Activated CD4-positive, alpha-beta T cell treated with anti-CD3 and anti-CD28 coated beads, Interleukin-10, Interleukin-2, amounts not matched to agents 100 ng/mL and 50 ng/mL, durations not matched to agents 16 hours and 8 hours (primary cell): ENCODE measurements at regions not wholly inside any gene's neighbourhood (a gene's known extent, or its start where the extent isn't known, plus 50 kb on each side); places are given as distances from the start of the nearest gene placed in this dataset.

Experiments
- DNase-seq: peaks from one replicate; pipeline ENCODE4 v3.0.0-alpha.2; 2020

- no peak for DNase-seq
These were observed 299.3 kb downstream of the DIRAS2 start for GRCh38 chr9:90343366-90343765.

DNA sequence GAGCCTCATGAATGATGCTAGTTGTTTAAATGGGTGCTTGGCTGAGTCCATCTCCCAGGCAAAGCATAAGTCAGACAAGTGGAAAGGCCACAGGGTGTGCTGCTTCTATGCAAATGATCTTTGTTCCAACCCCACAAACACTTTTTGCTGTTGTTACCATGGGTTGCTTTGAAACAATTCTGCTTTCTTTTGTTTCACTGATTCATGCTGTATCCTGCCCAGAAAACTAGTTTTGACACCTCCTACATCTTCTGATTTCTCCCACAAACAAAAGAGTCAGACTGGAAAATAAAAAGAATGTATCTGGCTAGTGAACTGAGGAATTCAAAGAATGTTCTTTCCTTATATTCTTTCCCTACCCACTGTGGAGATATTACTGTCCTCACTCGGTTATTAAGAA, 298.6 kb downstream of the DIRAS2 start:
- DNase-seq: no peak

GRCh38 chr9:90365666-90366065, 277.0 kb downstream of the DIRAS2 start:
- DNase-seq: no peak

GRCh38 chr9:90368241-90368640, 274.4 kb downstream of the DIRAS2 start:
- no peak for DNase-seq

- no peak for DNase-seq
These were observed 273.7 kb downstream of the DIRAS2 start for GRCh38 chr9:90368928-90369327.

DNA sequence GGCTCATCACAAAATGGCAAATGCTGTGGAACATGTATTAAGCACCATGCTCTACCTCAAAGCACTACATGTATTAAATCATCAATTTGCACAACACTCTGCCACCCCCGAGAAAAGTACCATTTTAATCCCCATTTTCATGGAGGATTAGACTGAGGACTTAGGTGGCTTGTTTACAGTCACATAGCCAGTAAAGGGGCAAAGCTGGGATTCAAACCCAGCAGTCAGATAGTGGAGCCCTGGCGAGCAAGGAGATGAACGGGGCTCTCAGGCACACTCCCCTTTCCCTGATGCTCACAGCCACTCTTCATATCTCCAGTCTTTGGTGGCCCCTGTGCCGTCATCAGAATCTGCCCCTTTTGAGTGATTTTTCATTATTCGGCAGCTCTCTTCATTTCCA, 262.9 kb downstream of the DIRAS2 start:
- no peak for DNase-seq

DNA sequence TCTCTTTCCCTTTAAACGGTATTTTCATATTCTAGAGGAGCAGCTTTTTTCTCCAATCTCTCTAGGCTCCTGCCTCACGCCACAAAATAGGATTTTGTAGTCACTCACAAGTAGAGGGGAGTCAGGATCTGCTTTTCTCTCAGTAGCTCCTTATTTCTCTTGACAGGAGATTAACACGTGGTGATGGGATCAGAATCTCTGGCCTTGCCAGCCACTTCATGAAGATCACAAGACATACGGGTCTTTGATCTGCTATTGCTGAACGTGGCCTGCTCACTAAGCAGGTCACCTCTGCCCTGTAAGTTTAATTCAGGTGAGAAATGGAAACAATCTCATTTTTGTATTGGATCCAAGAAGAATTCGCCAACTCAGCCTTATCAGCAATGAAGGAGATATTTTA, 257.5 kb downstream of the DIRAS2 start:
- DNase-seq: no peak

DNA sequence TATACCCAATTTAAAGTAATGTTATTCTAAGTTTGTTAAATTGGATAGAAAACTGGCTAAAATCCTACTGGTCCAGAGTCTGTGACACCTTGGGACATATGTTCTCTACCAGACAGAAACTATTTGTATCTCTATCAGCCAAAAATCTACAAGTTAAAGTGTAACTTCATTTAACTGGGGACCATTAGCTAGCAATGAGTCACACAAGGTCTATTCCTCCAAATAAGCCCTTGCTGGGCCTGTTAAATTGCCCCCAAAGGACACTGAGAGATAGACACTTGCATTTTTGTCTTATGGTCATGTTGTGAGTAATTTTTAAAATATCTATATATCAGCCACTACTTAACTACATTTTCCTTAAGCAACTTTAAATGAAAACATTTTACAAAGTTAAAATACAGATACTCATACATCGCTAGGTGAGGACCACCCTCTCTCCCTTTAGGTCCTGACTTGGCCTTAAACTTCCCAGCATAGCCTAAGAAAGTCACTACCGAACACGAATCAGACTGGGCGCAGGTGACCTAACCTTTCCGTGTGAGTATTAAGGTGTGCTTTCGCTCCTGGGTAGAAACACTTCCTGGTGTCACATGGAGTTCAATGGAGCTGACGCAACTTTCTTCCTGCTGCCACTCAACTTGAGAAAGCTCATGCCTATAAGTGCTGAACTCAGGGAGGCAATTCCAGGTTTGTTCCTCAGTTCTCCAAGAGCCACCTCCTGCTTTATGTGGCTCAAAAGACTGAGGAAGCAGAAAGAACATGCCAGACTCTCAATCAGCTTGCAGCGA, 249.1 kb downstream of the DIRAS2 start:
- no peak for DNase-seq

DNA sequence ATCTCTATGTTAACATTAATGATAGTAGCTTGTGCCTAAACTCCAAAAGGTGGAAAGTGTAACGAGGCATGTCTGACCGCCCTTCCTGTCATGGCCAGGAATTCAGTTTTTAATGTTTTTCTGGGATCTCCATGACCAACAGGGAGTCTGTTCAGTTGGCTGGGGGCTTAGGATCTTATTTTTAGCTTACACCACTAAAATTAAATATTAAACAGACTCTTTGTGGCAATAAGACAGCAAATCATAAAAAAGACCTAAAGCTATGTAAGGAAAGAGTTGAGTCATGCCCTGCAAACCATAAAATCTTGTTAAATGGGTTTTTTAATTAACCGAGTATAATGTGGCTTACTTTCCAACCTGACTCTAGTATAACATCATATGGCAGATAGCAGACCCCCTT, 247.8 kb downstream of the DIRAS2 start:
- DNase-seq: no peak

DNA sequence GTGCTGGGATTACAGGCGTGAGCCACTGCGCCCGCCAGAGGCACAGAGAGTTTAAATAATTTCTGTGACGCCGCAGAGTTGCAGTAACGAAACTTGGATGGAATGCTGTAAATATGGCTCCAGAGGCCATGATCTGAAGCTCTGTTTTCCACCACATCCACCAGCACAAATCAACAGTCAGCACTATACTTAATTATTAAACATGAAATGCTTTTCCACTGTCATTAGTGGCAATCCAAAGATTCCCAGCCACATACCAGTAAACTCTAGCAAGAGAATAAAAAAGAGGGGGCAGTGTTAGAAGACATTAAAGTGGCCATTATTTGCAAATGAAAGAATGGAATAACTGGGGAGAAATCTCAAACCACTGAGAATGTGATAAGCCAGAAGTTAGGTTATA, 242.5 kb downstream of the DIRAS2 start:
- no peak for DNase-seq

DNA sequence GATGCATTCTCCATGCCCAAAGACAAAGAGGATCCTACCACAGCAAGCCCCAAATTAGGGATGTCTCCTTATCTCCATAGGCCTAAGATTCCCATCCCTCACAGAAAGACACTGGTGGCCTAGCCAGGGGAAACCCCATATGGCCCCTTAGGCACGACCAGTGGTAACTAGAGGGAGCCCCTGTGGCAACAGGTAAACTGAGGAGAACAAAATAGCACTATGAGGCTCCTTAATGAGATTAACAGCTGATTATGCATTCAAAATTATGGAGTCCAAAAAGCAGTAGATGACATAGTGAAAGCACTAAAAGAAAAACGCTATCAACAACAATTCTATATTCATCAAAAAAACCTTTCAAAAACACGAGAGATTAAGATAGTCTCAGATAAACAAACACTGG, 234.0 kb downstream of the DIRAS2 start:
- DNase-seq: no peak

DNA sequence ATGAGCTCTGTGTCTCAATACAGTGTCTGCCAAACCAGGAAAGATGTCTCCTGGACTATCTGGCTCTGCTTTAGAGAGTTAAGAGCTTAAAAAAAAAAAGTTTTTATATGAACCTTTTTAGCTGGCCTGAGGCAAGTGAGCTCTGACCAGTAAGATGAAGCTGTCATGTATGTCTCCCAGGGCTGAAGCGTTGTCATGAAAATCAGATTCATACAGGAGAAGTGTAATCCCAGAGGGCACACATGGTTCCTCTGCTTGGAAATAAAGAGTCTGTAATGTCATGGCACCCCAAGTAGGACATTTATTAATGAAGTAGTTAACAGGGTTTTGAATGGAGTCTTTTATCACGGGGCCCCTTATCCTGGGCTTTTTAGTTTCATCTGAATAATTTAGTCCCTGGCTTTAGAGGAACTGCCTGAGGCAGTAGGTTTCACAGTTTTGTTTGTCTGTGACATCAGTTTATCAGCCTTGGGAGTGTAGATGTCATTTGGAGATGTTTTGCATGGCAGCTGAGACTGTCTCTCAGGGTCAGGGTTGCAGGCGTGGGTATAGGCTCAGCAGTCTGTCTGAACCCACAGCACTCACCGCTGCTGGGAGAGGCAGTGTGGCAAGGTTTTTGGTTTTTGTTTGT, 223.3 kb downstream of the DIRAS2 start:
- DNase-seq: no peak

DNA sequence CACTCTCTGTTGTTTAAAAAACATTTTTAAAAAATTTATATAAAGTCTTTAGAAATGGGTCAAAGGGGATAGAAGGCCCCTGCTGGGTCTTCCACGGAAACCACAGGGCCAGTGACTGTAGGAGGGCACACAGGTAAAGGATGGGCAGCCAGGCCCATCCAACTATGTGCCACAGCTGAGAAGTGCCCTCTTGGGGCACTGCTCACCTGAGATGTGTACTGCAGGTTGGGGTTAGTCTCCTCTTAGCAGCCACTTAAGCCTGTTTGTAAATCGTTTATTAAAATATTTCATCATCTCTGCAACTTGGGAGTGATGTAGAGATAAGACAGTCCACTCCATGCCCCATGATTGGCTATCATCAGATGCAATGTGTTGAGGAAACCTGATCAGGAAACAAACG, 222.4 kb downstream of the DIRAS2 start:
- DNase-seq: no peak

- DNase-seq: no peak
These were observed 221.7 kb downstream of the DIRAS2 start for GRCh38 chr9:90420768-90421513.

DNA sequence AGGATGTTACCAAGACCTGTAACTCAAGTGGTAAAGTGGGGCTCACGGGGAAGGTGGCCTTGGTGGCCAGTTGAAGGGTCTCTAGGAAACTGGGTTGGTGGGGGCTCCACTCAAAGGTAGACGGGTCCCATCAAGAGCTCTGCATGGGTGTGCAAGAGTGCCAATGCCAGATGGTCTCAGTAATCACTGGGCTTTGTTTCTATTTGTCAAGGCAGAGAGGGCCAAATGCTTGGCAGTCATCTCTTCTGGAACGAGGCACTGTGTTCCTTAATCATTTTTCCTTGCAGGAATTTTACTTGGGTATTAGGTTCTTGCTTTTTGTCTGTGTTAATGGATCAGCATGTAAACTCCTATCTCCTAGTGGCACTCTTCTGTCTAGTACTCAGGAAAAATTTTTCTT, 220.8 kb downstream of the DIRAS2 start:
- DNase-seq: no peak

- no peak for DNase-seq
These were observed 218.9 kb downstream of the DIRAS2 start for GRCh38 chr9:90423661-90424193.

GRCh38 chr9:90428517-90428916, 214.1 kb downstream of the DIRAS2 start:
- no peak for DNase-seq

- no peak for DNase-seq
These were observed 209.7 kb downstream of the DIRAS2 start for GRCh38 chr9:90432951-90433350.

- no peak for DNase-seq
These were observed 209.2 kb downstream of the DIRAS2 start for GRCh38 chr9:90433398-90433941.

GRCh38 chr9:90441814-90442213, 200.8 kb downstream of the DIRAS2 start:
- no peak for DNase-seq

- DNase-seq: no peak
These were observed 199.9 kb downstream of the DIRAS2 start for GRCh38 chr9:90442723-90443122.

GRCh38 chr9:90444609-90445204, 197.9 kb downstream of the DIRAS2 start:
- no peak for DNase-seq

- DNase-seq: no peak
These were observed 197.2 kb downstream of the DIRAS2 start for GRCh38 chr9:90445391-90445790.
